HG02571 (cell line): ENCODE measurements at regions not wholly inside any gene's neighbourhood (a gene's known extent, or its start where the extent isn't known, plus 50 kb on each side); places are given as distances from the start of the nearest gene placed in this dataset.

Experiments
- ATAC-seq: cut with Tn5 transposase; IDR thresholded peaks from one replicate; pipeline ENCODE4 v1.9.1; 2021; ENCODE audit warnings: mild to moderate bottlenecking, moderate library complexity; ENCODE audit not compliant: unreplicated experiment

GRCh38 chr18:42261731-42262130 lies 306.7 kb downstream of the PIK3C3 start:
- ATAC-seq = no peak

GRCh38 chr18:42264497-42264896 lies 309.5 kb downstream of the PIK3C3 start:
- ATAC-seq = no peak

DNA sequence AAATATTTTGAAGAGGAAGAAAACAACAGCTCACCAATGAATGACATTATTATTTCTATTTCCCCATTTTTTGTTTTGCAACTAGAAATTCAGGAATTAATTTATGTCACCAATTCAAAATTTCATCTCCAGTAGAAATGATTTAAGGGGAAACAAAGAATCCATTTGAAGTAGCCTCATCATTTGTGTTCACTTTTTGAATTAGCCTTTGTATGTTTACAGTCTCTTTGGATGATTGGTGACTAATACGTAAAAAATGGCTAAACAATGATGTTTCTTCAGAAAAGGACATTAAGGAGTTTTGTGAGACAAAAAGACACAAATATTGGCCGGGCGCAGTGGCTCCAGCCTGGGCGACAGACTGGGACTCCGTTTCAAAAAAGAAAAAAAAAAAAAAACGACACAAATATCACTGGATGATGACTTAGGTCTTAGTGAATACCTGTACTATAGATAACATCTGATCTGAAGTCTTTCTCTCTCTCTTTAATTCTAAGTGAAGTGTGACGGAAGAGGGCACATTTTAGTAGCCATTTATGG lies 313.2 kb downstream of the PIK3C3 start:
- ATAC-seq = no peak

DNA sequence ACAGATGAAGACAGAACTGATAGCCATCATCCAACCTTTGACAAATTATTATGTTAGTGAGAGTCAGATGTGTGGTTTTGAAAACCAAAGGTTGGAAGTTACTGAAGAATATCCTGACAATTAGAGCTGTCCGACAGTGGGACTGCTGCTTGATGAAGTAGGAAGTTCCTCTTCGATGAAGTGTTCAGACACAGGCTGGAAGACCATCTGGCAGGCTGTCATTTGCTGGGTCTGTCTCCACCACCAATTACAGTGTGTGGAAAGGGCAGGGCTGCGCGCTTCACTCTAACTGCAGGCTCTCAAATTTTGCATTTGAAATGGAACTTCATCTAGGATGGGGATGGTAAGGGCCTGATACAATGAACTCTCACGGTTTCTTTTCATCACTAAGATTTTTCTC lies 313.8 kb downstream of the PIK3C3 start:
- no peak for ATAC-seq

GRCh38 chr18:42271647-42272414 lies 316.8 kb downstream of the PIK3C3 start:
- ATAC-seq = no peak

DNA sequence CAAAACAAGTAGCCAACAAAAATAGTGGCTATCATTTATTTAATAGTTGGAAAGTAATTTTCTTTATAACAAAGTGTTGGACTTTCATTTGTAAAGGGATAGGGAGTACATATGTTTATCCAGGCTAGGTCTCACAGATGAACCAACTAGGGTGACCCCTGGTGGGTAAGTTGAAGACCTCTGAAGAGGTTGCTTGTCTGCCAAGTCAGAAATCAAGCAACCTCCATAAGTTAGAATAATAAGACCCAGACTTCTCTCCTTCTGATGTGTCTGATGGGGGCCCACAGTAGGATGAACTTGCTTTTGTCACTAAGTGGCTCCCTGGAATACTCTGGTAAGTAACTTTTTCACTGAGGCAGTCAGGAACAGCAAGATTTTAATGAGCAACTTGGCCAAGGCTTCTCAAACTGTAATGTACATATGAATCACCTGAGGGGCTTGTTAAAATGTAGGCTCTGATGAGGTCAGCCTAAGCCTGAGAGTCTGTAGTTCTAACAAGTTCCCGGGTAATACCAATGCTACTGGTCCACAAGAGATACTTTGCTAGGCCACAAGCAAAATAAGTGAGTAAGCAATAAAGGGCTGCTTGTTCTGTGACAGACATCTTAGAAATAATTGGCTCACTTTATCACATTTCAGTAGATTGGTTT lies 319.6 kb downstream of the PIK3C3 start:
- ATAC-seq = no peak

- ATAC-seq = no peak
Measured at GRCh38 chr18:42275138-42275535, 320.1 kb downstream of the PIK3C3 start.

- no peak for ATAC-seq
Measured at GRCh38 chr18:42275949-42276730, 321.1 kb downstream of the PIK3C3 start.

DNA sequence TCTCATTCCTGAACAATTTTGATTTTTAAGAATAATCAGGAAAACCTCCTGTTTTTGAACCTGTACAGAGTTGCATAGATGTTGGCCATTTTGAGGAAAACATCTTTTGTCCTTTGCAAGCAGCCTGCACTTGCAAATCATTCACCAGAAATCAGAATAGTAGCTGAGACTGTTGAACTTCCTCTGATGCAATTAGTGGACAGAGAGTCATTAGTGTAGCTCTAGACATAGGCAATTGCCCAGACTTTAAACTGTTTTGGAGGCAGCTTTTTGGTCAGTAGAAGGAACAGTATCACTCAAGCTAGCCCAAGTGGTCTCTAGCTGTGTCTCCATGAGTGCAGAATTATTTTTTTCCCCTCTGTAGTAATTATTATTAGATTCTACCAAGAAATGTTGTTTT lies 326.1 kb downstream of the PIK3C3 start:
- ATAC-seq = no peak

GRCh38 chr18:42281851-42282250 lies 326.8 kb downstream of the PIK3C3 start:
- ATAC-seq = no peak

- ATAC-seq = no peak
Measured at GRCh38 chr18:42287047-42287446, 332.0 kb downstream of the PIK3C3 start.

- no peak for ATAC-seq
Measured at GRCh38 chr18:42288129-42288528, 333.1 kb downstream of the PIK3C3 start.

DNA sequence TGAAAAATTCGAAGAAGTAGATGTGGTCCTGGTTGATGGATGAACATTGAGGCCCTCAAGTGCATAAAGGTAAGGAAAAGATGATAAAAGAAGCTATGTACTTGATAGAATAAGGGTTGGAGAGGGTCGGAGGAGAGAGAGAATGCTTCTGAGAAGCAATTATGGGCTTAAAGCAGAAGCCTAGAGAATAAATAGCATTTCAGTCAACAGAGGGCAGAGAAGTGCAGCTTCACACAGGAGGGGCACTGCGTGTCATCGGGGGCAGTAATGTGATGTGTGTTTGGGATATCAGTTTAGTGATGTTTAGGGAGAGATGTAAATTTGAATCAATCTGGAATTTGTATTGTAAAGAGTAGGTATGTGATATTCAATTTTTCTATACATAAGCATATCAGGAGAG lies 334.5 kb downstream of the PIK3C3 start:
- ATAC-seq = no peak

DNA sequence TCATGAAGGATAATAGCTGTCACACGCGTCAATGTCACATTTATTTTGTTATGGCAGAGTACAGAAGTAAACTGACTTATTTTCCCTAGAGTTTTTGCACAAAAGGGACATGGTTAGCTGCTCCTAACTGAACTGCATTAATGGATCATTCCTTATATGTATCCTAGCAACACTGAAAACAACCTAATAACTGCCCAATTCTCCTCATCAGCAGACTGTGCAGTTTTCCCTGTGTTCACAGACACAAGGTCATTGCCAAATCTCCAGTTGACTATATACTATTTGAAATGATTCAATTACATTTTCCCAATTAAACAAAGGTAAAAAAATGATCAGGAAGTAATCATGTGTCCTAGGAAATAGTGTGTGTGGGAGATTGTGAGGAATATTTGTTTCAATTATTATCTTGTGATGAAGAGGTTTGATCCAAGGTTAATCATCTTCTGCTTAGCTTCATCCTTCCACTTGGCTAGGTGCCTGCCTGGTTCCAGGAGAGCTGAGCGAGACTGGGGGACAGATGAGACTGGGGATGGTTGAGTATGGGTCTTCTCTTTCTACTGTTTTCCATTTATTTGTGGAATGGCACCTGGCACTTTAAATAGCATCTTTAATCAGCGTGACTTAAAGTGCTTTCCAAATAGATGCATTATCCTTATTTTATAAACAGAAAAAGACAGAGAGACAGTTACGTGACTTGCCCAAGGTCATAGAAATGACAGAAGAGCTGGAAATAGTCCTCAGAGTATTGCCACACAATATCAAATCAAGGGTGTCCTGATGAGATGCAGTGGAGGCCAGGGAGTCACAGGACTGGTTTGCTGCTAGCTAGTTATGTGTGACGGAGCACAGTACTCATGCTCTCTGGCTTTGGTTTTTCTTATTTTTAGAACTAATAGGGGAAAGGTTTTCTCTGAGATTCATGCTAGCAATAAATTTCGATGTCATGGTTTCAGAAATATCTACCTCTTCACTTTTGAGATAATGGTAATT lies 335.6 kb downstream of the PIK3C3 start:
- no peak for ATAC-seq

DNA sequence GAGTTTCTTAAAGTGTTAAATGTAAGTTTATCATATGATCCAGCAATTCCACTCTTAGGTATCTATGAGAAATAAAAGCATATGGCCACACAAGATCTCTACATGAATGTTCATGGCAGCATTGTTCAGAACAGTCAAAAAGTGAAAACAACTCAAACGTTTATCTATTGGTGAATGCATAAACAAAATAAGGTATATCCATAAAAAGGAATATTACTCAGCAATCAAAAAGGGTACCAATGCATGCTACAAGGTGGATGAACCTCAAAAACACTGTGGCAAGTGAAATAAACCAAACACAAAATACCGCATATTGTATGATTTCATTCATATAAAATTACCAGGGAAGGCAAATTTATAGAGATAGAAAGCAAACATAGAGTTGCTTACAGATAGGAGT lies 337.6 kb downstream of the PIK3C3 start:
- no peak for ATAC-seq

DNA sequence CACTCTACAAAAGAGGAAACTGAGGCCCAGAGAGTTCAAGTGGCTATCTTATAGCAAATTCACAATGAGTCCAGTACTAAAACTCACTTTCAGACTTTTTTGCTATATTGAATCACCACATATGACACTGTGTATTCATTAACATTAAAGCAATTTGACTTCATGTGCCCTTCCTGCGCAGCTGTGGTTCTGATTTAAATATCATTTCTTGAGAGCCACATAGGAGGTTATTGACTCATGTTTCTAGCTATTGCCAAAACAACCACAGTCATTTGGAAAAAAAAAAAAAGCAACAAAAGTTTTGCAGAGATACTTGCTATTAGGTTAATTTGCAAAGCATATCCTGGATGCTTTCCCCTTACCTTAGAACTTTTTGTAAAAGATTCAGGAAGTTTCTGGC lies 341.2 kb downstream of the PIK3C3 start:
- ATAC-seq = no peak

DNA sequence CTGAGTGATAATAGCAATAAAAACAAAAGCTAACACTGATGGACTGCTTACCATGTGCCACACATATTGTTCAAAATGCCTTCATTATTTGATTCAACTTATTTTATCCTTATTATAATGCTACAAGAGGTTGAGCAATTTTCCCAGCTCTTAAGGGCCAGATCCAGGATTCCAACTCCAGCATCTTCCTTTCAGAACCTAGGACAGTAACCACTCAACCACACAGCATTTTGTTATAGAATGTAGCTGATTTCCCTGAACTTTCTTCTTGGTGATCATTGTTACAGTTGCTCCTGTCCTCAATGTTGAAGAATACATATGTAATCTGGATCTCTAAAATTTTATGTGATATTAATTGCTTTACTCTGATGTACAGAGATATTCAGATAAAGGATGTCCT lies 341.7 kb downstream of the PIK3C3 start:
- ATAC-seq = no peak

DNA sequence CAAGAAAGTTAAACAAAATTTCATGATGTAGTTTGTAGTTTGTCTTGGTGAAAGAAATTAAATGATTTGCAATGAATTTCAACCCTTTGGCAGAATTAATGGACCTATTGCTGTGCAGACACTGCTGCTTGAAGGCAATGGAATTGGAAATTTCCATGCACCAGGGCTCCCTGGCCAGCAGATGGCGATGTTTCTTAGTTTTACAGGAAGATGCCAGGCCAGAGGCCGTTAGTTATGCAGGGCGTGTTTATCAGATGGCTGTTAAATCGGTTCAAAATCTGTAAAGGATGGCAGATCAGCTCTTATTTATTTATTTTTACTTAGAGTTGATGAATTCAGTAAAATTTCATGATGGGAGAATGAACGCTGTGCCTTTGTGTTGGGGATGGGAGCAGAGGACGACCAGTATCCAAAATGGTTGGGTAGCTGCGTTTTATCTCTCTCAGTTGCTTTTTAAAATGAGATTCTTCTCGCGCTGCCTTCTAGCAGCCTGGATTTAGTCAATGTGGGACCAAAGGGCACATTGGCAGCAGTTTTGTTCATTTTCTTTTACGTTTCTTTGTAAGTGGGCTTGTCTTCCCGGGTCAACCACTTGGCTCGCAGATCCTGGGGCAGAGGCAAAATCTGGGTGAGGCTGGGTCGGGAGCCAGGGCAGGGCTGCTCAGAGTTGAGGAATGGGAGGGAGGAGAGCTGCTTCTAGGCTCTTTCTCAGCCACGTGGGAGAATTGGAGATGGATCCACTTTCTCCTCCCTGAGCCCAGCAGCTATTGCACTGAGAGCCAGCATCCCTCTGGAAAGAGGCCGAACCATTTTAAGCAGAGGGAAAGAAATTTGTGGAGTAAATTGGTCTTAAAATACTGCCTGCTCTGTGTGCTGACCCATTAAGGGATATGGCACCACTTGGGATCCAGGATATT lies 344.0 kb downstream of the PIK3C3 start:
- ATAC-seq = peak; percentile 81

GRCh38 chr18:42305869-42306593 lies 351.0 kb downstream of the PIK3C3 start:
- ATAC-seq = no peak
